ENCODE measurements at regions not wholly inside any gene's neighbourhood (a gene's known extent, or its start where the extent isn't known, plus 50 kb on each side); places are given as distances from the start of the nearest gene placed in this dataset.
"Not testable (repeated sequence)": the region's sequence is repeated elsewhere in the genome, so short reads cannot be mapped to it uniquely, and the experiment has no call there.

- no peaks in the 10 kb centered on the region for H3K4me1 ChIP-seq (ENCODE audit: insufficient read depth)
- no peak overlapping the region for H3K27ac ChIP-seq (ENCODE audit: low read depth)
- no peaks in the 10 kb centered on the region for H3K36me3 ChIP-seq (ENCODE audit: insufficient read depth)
- no peak for DNase-seq (ENCODE audit: extremely low spot score)
- 43% methylated on average over 4 of the region's 4 CpGs for WGBS
- no peak overlapping the region for H3K4me3 ChIP-seq (ENCODE audit: low read depth, low read length)
Observed at GRCh38 chr22:22369964-22370270, 125.3 kb downstream of the VPREB1 start.

GRCh38 chr22:22371031-22371541 lies 126.5 kb downstream of the VPREB1 start:
- H3K27ac ChIP-seq (ENCODE audit: low read depth): no peak overlapping the region
- WGBS: 22% methylated on average over 2 of the region's 2 CpGs
- no peaks in the 10 kb centered on the region for H3K36me3 ChIP-seq (ENCODE audit: insufficient read depth)
- DNase-seq (ENCODE audit: extremely low spot score): no peak
- no peak overlapping the region for H3K4me3 ChIP-seq (ENCODE audit: low read depth, low read length)
- no peaks in the 10 kb centered on the region for H3K4me1 ChIP-seq (ENCODE audit: insufficient read depth)

DNA sequence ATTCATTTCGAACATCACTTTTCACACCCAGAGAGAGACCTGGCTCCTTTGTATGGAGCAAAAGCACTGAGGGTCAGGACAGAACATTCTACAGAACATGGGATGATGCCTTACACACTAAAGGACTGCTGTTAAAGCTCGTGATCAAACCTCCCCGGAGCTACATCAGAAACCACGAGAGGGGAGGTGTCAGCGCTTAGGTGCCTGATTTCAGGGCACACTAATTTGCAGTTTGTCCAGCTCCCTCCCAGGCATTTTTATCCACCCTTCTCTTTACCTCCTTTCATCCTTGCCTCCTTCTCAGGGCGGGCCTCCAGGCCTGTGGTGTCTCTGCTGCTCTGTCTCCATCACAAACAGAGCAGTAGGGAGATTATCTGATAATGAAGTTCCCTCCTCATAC lies 127.5 kb downstream of the VPREB1 start:
- H3K36me3 ChIP-seq (ENCODE audit: insufficient read depth): no peaks in the 10 kb centered on the region
- no peaks in the 10 kb centered on the region for H3K4me1 ChIP-seq (ENCODE audit: insufficient read depth)
- 60% methylated on average over 6 of the region's 6 CpGs for WGBS
- H3K27ac ChIP-seq (ENCODE audit: low read depth): no peak overlapping the region
- DNase-seq (ENCODE audit: extremely low spot score): no peak
- no peak overlapping the region for H3K4me3 ChIP-seq (ENCODE audit: low read depth, low read length)

- 42% methylated on average over 2 of the region's 2 CpGs for WGBS
- Histone ChIP-seq H3K4me3 (ENCODE audit: low read depth, low read length) (no peak overlapping the region), H3K27ac (ENCODE audit: low read depth) (no peak overlapping the region), H3K4me1 (ENCODE audit: insufficient read depth) (no peaks in the 10 kb centered on the region), H3K36me3 (ENCODE audit: insufficient read depth) (no peaks in the 10 kb centered on the region)
- DNase-seq (ENCODE audit: extremely low spot score): no peak
Observed at GRCh38 chr22:22374163-22374562, 129.6 kb downstream of the VPREB1 start.

DNA sequence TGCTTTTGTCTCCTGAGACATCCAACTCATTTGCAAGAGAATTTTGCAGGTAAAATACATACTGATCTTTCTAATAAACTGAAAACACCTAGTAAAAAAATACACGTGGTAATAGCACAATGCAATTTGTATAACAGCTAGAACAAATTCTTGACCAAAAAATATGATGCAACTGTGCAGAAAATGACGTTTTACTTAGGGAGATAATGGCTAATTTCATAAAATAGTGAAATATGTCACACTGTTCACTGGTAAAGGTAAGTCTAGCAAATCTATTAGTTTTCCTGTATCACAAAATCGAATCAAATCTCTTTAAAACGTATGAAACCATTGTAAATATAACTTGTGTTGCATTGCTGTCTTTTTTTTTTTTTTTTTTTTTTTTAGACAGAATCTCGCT lies 130.0 kb downstream of the VPREB1 start:
- Histone ChIP-seq H3K4me1 (ENCODE audit: insufficient read depth) (no peaks in the 10 kb centered on the region), H3K4me3 (ENCODE audit: low read depth, low read length) (no peak overlapping the region), H3K36me3 (ENCODE audit: insufficient read depth) (no peaks in the 10 kb centered on the region), H3K27ac (ENCODE audit: low read depth) (no peak overlapping the region)
- WGBS: 54% methylated on average over 5 of the region's 5 CpGs
- DNase-seq (ENCODE audit: extremely low spot score): no peak

DNA sequence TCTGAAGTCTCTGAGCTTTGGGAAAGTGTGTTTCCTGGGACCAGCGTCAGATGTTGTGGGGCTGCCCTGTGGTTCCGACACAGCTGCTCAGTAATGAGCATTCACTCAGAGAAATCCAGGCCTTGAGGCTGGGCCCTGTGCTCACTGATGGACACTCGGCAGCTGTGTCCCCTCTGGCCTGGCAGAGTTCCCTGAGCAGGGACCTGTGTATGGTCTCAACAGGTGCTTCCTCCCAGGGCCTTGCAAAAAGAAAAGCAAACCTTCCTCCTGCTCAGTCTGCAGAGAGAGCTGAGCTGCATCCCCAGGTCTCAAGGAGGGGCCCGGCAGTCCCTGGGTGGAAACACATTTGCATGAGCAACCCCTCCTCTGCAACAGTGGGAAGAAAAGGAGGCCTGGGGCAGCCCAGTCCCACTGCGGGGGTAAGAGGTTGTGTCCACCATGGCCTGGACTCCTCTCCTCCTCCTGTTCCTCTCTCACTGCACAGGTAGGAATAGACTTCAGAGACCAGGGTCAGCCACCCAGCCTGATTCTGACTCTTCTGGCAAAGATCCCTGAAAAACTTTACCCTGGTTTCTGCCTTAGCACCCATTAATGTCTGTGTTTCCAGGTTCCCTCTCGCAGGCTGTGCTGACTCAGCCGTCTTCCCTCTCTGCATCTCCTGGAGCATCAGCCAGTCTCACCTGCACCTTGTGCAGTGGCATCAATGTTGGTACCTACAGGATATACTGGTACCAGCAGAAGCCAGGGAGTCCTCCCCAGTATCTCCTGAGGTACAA lies 131.2 kb downstream of the VPREB1 start:
- 55% methylated on average over 7 of the region's 7 CpGs for WGBS

GRCh38 chr22:22376352-22376706 lies 131.7 kb downstream of the VPREB1 start:
- 73% methylated on average over 3 of the region's 3 CpGs for WGBS
- DNase-seq (ENCODE audit: extremely low spot score): no peak
- H3K4me3 ChIP-seq (ENCODE audit: low read depth, low read length): no peak overlapping the region
- no peaks in the 10 kb centered on the region for H3K4me1 ChIP-seq (ENCODE audit: insufficient read depth)
- H3K27ac ChIP-seq (ENCODE audit: low read depth): no peak overlapping the region
- H3K36me3 ChIP-seq (ENCODE audit: insufficient read depth): no peaks in the 10 kb centered on the region

More for the DNA sequence above, 131.2 kb downstream of the VPREB1 start:
- Histone ChIP-seq H3K4me1 (ENCODE audit: insufficient read depth) (no peaks in the 10 kb centered on the region), H3K4me3 (ENCODE audit: low read depth, low read length) (no peak overlapping the region), H3K27ac (ENCODE audit: low read depth) (no peak overlapping the region), H3K36me3 (ENCODE audit: insufficient read depth) (no peaks in the 10 kb centered on the region)
- no peak for DNase-seq (ENCODE audit: extremely low spot score)

- not testable (repeated sequence) for DNase-seq (ENCODE audit: extremely low spot score)
- 61% methylated on average over 6 of the region's 6 CpGs for WGBS
Observed at GRCh38 chr22:22376884-22377283, 131.7 kb downstream of the ZNF280B start.

DNA sequence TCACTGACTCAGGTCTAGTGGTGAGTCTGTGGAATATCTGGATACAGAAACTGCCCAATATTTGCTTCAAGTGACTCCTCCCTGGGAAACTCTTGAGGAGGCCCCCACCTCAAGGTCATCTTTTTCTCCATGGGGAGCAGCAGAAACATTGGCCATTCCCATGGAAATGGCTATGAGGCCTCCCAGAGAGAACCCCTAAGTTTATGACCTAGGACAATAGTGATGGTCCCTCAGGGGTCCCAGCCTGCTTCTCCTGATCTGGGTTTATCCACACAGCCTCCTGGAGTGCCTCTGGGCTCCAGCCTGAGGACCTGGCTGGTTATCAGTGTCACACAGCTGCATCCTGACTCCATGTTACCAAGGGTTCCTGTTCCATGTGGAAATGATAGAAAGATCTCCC lies 131.2 kb downstream of the ZNF280B start:
- no peak overlapping the region for H3K4me3 ChIP-seq (ENCODE audit: low read depth, low read length)
- no peak for DNase-seq (ENCODE audit: extremely low spot score)
- H3K27ac ChIP-seq (ENCODE audit: low read depth): no peak overlapping the region
- H3K36me3 ChIP-seq (ENCODE audit: insufficient read depth): no peaks in the 10 kb centered on the region
- H3K4me1 ChIP-seq (ENCODE audit: insufficient read depth): no peaks in the 10 kb centered on the region

More at GRCh38 chr22:22376884-22377283, 131.7 kb downstream of the ZNF280B start:
- not testable (repeated sequence) for H3K4me1 ChIP-seq (ENCODE audit: insufficient read depth); H3K36me3 ChIP-seq (ENCODE audit: insufficient read depth); H3K27ac ChIP-seq (ENCODE audit: low read depth); H3K4me3 ChIP-seq (ENCODE audit: low read depth, low read length)

- Histone ChIP-seq H3K36me3 (ENCODE audit: insufficient read depth) (no peaks in the 10 kb centered on the region), H3K27ac (ENCODE audit: low read depth) (no peak overlapping the region), H3K4me3 (ENCODE audit: low read depth, low read length) (no peak overlapping the region), H3K4me1 (ENCODE audit: insufficient read depth) (no peaks in the 10 kb centered on the region)
- no peak for DNase-seq (ENCODE audit: extremely low spot score)
- 59% methylated on average over 8 of the region's 8 CpGs for WGBS
Observed at GRCh38 chr22:22378446-22379415, 129.8 kb downstream of the ZNF280B start.

DNA sequence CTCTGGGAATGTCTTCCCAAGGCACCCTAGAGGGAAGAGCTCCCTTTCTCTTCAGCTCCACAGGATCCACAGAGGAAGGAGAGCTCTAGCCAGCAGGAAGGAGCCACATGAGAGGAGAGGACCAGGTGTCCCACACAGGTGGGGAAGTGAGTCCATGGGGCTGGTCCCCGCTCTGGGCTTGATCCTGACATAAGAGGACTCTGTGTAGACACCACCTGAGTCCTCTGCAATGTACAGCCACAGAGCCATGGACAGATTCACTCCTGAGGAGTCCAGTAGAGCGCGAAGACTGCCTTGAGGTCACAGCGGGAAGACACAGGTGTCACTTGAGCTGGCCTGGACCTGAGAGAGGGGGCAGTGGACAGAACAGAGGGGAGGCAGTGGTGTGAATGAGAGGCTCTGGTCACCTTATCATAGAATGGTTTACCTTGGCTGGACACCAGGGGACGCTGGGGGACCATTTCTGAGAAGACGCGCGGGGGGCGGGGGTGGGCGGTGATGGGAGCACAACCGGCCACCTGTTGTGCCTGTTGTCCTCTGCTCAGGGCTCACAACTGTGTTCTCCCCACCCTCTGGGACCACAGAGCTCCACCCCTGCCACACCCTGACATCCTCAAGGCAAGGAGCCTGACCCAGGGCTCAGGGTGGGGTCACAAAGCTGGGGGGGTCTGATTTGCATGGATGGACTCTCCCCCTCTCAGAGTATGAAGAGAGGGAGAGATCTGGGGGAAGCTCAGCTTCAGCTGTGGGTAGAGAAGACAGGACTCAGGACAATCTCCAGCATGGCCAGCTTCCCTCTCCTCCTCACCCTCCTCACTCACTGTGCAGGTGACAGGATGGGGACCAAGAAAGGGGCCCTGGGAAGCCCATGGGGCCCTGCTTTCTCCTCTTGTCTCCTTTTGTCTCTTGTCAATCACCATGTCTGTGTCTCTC lies 128.2 kb downstream of the ZNF280B start:
- no peaks in the 10 kb centered on the region for H3K4me1 ChIP-seq (ENCODE audit: insufficient read depth)
- H3K27ac ChIP-seq (ENCODE audit: low read depth): no peak overlapping the region
- H3K36me3 ChIP-seq (ENCODE audit: insufficient read depth): no peaks in the 10 kb centered on the region
- WGBS: 20% methylated on average over 11 of the region's 11 CpGs
- no peak overlapping the region for H3K4me3 ChIP-seq (ENCODE audit: low read depth, low read length)
- no peak for DNase-seq (ENCODE audit: extremely low spot score)

DNA sequence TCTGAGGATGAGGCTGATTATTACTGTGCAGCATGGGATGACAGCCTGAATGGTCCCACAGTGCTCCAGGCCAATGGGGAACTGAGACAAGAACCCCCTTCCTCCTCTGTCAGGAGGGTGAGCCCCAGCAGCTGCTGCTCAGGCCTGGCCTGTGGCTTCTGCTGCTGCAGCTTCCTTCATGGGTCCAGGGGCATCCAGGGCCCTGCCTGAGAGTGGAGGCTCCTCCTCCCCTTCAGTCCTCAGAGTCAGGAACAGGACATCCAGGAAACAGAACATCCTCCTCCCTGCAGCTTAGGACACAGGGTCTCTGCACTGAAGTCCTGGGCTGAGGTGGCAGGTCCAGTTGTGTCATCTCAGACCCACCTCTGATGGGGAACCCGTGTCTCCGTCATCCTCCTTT lies 127.2 kb downstream of the ZNF280B start:
- H3K36me3 ChIP-seq (ENCODE audit: insufficient read depth); H3K27ac ChIP-seq (ENCODE audit: low read depth); DNase-seq (ENCODE audit: extremely low spot score); H3K4me1 ChIP-seq (ENCODE audit: insufficient read depth); H3K4me3 ChIP-seq (ENCODE audit: low read depth, low read length): not testable (repeated sequence)
- WGBS: 54% methylated on average over 2 of the region's 2 CpGs

- H3K4me3 ChIP-seq (ENCODE audit: low read depth, low read length): no peak overlapping the region
- 32% methylated on average over 3 of the region's 3 CpGs for WGBS
- no peaks in the 10 kb centered on the region for H3K36me3 ChIP-seq (ENCODE audit: insufficient read depth)
- H3K27ac ChIP-seq (ENCODE audit: low read depth): no peak overlapping the region
- no peaks in the 10 kb centered on the region for H3K4me1 ChIP-seq (ENCODE audit: insufficient read depth)
- DNase-seq (ENCODE audit: extremely low spot score): no peak
Observed at GRCh38 chr22:22384267-22384666, 124.3 kb downstream of the ZNF280B start.
